HG02938 (cell line): ENCODE measurements at regions not wholly inside any gene's neighbourhood (a gene's known extent, or its start where the extent isn't known, plus 50 kb on each side); places are given as distances from the start of the nearest gene placed in this dataset.

Source experiments
- ATAC-seq: cut with Tn5 transposase; IDR thresholded peaks from one replicate; pipeline ENCODE4 v1.9.1; 2021; ENCODE audit warnings: mild to moderate bottlenecking, moderate library complexity; ENCODE audit not compliant: unreplicated experiment

- ATAC-seq: no peak
Observed at GRCh38 chr4:67125636-67126514, 419.4 kb downstream of the CENPC start.

GRCh38 chr4:67124716-67125115 is 420.6 kb downstream of the CENPC start:
- no peak for ATAC-seq

GRCh38 chr4:67122029-67122428 is 423.3 kb downstream of the CENPC start:
- ATAC-seq: no peak

- ATAC-seq: no peak
Observed at GRCh38 chr4:67120369-67120768, 424.9 kb downstream of the CENPC start.

GRCh38 chr4:67109276-67109675 is 436.0 kb downstream of the CENPC start:
- peak; percentile 81 for ATAC-seq

- ATAC-seq: no peak
Observed at GRCh38 chr4:67106861-67107460, 438.3 kb downstream of the CENPC start.

GRCh38 chr4:67104145-67104544 is 441.2 kb downstream of the CENPC start:
- ATAC-seq: no peak

- no peak for ATAC-seq
Observed at GRCh38 chr4:67103001-67103747, 442.1 kb downstream of the CENPC start.

- no peak for ATAC-seq
Observed at GRCh38 chr4:67101612-67102011, 443.7 kb downstream of the CENPC start.

GRCh38 chr4:67092351-67092750 is 453.0 kb downstream of the CENPC start:
- ATAC-seq: no peak

GRCh38 chr4:67091673-67092072 is 453.6 kb downstream of the CENPC start:
- no peak for ATAC-seq

- ATAC-seq: peak; percentile 87
Observed at GRCh38 chr4:67087897-67088296, 457.4 kb downstream of the CENPC start.

- no peak for ATAC-seq
Observed at GRCh38 chr4:67084783-67085182, 460.5 kb downstream of the CENPC start.

- no peak for ATAC-seq
Observed at GRCh38 chr4:67083496-67083895, 461.8 kb downstream of the CENPC start.

GRCh38 chr4:67082746-67083145 is 462.6 kb downstream of the CENPC start:
- no peak for ATAC-seq

- no peak for ATAC-seq
Observed at GRCh38 chr4:67080046-67080557, 465.2 kb downstream of the CENPC start.

GRCh38 chr4:67071641-67072040 is 473.7 kb downstream of the CENPC start:
- no peak for ATAC-seq

- ATAC-seq: no peak
Observed at GRCh38 chr4:67055319-67055718, 490.0 kb downstream of the CENPC start.

- no peak for ATAC-seq
Observed at GRCh38 chr4:67054896-67055295, 490.4 kb downstream of the CENPC start.

GRCh38 chr4:67052814-67053675 is 492.3 kb downstream of the CENPC start:
- no peak for ATAC-seq
